Amniotic epithelial cell (primary cell): ENCODE measurements at regions not wholly inside any gene's neighbourhood (a gene's known extent, or its start where the extent isn't known, plus 50 kb on each side); places are given as distances from the start of the nearest gene placed in this dataset.
"Not testable (repeated sequence)": the region's sequence is repeated elsewhere in the genome, so short reads cannot be mapped to it uniquely, and the experiment has no call there.

Experiments used
- DNase-seq: peaks from one replicate; pipeline ENCODE4 v3.0.0-alpha.2; 2010; ENCODE audit warnings: low read depth

- DNase-seq, result not testable (repeated sequence)
Observed at GRCh38 chr6:122280105-122281021, 119.1 kb upstream of the HSF2 start.

- DNase-seq, result no peak
Observed at GRCh38 chr6:122283884-122284283, 115.6 kb upstream of the HSF2 start.

- no peak for DNase-seq
Observed at GRCh38 chr6:122284848-122285247, 114.6 kb upstream of the HSF2 start.

- peak; percentile 50 for DNase-seq
Observed at GRCh38 chr6:122285292-122285913, 114.0 kb upstream of the HSF2 start.

GRCh38 chr6:122286512-122286911 is 112.9 kb upstream of the HSF2 start:
- DNase-seq, result peak; percentile 87

GRCh38 chr6:122289762-122290539 is 109.5 kb upstream of the HSF2 start:
- DNase-seq, result peak; percentile 60

GRCh38 chr6:122297010-122297409 is 102.4 kb upstream of the HSF2 start:
- DNase-seq, result no peak

GRCh38 chr6:122302067-122302466 is 97.4 kb upstream of the HSF2 start:
- DNase-seq, result no peak

GRCh38 chr6:122307577-122307976 is 91.9 kb upstream of the HSF2 start:
- no peak for DNase-seq

- DNase-seq, result no peak
Observed at GRCh38 chr6:122308074-122308473, 91.4 kb upstream of the HSF2 start.

- DNase-seq, result no peak
Observed at GRCh38 chr6:122315842-122316241, 83.6 kb upstream of the HSF2 start.

GRCh38 chr6:122322824-122323223 is 76.6 kb upstream of the HSF2 start:
- DNase-seq, result peak; percentile 90

- peak; percentile 10 for DNase-seq
Observed at GRCh38 chr6:122323361-122323760, 76.1 kb upstream of the HSF2 start.

GRCh38 chr6:122330315-122330714 is 69.1 kb upstream of the HSF2 start:
- no peak for DNase-seq

GRCh38 chr6:122337645-122338044 is 61.8 kb upstream of the HSF2 start:
- no peak for DNase-seq

GRCh38 chr6:122339661-122340060 is 59.8 kb upstream of the HSF2 start:
- peak; percentile 6 for DNase-seq

- no peak for DNase-seq
Observed at GRCh38 chr6:122347280-122347679, 52.2 kb upstream of the HSF2 start.

GRCh38 chr6:122347751-122348150 is 51.7 kb upstream of the HSF2 start:
- no peak for DNase-seq
